ENCODE measurements at regions not wholly inside any gene's neighbourhood (a gene's known extent, or its start where the extent isn't known, plus 50 kb on each side); places are given as distances from the start of the nearest gene placed in this dataset.

DNA sequence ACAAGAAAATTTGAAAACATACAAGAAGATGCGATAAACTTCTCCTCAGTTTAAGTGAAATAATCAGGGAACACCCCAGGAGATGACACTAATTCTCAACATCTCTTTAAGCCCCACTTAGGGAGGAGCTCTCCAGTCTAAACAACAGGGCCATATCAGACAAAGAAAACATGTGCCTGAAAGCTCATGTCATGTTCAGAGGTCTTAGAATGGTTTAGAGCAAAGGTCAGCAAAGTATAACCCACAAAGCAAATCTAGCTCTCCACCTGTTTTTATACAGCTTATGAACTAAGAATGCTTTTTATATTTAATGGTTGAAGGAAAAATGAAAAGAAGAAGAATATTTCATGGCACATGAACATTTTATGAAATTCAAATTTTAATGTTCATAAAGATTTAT is 155.6 kb upstream of the NOL4 start (continued):
- TF ChIP-seq, protein P1, sequence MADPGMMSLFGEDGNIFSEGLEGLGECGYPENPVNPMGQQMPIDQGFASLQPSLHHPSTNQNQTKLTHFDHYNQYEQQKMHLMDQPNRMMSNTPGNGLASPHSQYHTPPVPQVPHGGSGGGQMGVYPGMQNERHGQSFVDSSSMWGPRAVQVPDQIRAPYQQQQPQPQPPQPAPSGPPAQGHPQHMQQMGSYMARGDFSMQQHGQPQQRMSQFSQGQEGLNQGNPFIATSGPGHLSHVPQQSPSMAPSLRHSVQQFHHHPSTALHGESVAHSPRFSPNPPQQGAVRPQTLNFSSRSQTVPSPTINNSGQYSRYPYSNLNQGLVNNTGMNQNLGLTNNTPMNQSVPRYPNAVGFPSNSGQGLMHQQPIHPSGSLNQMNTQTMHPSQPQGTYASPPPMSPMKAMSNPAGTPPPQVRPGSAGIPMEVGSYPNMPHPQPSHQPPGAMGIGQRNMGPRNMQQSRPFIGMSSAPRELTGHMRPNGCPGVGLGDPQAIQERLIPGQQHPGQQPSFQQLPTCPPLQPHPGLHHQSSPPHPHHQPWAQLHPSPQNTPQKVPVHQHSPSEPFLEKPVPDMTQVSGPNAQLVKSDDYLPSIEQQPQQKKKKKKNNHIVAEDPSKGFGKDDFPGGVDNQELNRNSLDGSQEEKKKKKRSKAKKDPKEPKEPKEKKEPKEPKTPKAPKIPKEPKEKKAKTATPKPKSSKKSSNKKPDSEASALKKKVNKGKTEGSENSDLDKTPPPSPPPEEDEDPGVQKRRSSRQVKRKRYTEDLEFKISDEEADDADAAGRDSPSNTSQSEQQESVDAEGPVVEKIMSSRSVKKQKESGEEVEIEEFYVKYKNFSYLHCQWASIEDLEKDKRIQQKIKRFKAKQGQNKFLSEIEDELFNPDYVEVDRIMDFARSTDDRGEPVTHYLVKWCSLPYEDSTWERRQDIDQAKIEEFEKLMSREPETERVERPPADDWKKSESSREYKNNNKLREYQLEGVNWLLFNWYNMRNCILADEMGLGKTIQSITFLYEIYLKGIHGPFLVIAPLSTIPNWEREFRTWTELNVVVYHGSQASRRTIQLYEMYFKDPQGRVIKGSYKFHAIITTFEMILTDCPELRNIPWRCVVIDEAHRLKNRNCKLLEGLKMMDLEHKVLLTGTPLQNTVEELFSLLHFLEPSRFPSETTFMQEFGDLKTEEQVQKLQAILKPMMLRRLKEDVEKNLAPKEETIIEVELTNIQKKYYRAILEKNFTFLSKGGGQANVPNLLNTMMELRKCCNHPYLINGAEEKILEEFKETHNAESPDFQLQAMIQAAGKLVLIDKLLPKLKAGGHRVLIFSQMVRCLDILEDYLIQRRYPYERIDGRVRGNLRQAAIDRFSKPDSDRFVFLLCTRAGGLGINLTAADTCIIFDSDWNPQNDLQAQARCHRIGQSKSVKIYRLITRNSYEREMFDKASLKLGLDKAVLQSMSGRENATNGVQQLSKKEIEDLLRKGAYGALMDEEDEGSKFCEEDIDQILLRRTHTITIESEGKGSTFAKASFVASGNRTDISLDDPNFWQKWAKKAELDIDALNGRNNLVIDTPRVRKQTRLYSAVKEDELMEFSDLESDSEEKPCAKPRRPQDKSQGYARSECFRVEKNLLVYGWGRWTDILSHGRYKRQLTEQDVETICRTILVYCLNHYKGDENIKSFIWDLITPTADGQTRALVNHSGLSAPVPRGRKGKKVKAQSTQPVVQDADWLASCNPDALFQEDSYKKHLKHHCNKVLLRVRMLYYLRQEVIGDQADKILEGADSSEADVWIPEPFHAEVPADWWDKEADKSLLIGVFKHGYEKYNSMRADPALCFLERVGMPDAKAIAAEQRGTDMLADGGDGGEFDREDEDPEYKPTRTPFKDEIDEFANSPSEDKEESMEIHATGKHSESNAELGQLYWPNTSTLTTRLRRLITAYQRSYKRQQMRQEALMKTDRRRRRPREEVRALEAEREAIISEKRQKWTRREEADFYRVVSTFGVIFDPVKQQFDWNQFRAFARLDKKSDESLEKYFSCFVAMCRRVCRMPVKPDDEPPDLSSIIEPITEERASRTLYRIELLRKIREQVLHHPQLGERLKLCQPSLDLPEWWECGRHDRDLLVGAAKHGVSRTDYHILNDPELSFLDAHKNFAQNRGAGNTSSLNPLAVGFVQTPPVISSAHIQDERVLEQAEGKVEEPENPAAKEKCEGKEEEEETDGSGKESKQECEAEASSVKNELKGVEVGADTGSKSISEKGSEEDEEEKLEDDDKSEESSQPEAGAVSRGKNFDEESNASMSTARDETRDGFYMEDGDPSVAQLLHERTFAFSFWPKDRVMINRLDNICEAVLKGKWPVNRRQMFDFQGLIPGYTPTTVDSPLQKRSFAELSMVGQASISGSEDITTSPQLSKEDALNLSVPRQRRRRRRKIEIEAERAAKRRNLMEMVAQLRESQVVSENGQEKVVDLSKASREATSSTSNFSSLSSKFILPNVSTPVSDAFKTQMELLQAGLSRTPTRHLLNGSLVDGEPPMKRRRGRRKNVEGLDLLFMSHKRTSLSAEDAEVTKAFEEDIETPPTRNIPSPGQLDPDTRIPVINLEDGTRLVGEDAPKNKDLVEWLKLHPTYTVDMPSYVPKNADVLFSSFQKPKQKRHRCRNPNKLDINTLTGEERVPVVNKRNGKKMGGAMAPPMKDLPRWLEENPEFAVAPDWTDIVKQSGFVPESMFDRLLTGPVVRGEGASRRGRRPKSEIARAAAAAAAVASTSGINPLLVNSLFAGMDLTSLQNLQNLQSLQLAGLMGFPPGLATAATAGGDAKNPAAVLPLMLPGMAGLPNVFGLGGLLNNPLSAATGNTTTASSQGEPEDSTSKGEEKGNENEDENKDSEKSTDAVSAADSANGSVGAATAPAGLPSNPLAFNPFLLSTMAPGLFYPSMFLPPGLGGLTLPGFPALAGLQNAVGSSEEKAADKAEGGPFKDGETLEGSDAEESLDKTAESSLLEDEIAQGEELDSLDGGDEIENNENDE (IDR thresholded peaks at IDR 0.05; ENCODE audit: insufficient replicate concordance, low read length) = no peak
- TF ChIP-seq TBP (IDR thresholded peaks at IDR 0.05; ENCODE audit: low read depth, low read length) (no peak), KDM5A (IDR thresholded peaks at IDR 0.05; ENCODE audit: low read length) (no peak), CEBPB (IDR thresholded peaks at IDR 0.05; ENCODE audit: low read depth, low read length) (no peak), RXRA (IDR thresholded peaks at IDR 0.05; ENCODE audit: insufficient read depth, low read depth, low read length) (no peak), BRCA1 (IDR thresholded peaks at IDR 0.05; ENCODE audit: low read depth, low read length) (no peak), BCL11A (IDR thresholded peaks at IDR 0.05; ENCODE audit: low read depth in 2 of 2, low read length in 2 of 2) (no peak), NRF1 (IDR thresholded peaks at IDR 0.05; ENCODE audit: low read depth, low read length) (no peak), BACH1 (IDR thresholded peaks at IDR 0.05; ENCODE audit: low read length) (no peak)
